D721Med (cell line): ENCODE measurements at regions not wholly inside any gene's neighbourhood (a gene's known extent, or its start where the extent isn't known, plus 50 kb on each side); places are given as distances from the start of the nearest gene placed in this dataset.

ENCODE experiments used
- DNase-seq: peaks from one replicate; pipeline ENCODE4 v3.0.0; 2011; ENCODE audit warnings: low spot score; ENCODE audit not compliant: insufficient read length
- FAIRE-seq: peaks from 2 replicates; lab custom pipeline; 2011; peaks lifted over from hg19 to GRCh38; lab: Jason Lieb, UNC
- CTCF ChIP-seq: IDR thresholded peaks from 2 replicates; pipeline ENCODE4 v1.5.1; 2012; ENCODE audit warnings: mild to moderate bottlenecking, control low read depth; ENCODE audit not compliant: insufficient read depth; ENCODE audit errors: missing control alignments

- TF ChIP-seq CTCF, result no peak
- DNase-seq (no peak), FAIRE-seq (no peak)
Measured at GRCh38 chr14:38737686-38738407, 365.2 kb downstream of the SEC23A start.

- DNase-seq, result no peak
- no peak for FAIRE-seq
- TF ChIP-seq CTCF, result no peak
Measured at GRCh38 chr14:38735005-38735404, 368.0 kb downstream of the SEC23A start.

- FAIRE-seq, result no peak
- TF ChIP-seq CTCF, result no peak
- DNase-seq, result no peak
Measured at GRCh38 chr14:38731962-38732361, 371.1 kb downstream of the SEC23A start.

- TF ChIP-seq CTCF, result no peak
- no peak for FAIRE-seq
- no peak for DNase-seq
Measured at GRCh38 chr14:38730420-38730819, 372.6 kb downstream of the SEC23A start.

GRCh38 chr14:38727731-38728130 is 375.3 kb downstream of the SEC23A start:
- no peak for DNase-seq
- no peak for FAIRE-seq
- no peak for TF ChIP-seq CTCF

- FAIRE-seq (no peak), DNase-seq (no peak)
- TF ChIP-seq CTCF, result no peak
Measured at GRCh38 chr14:38724621-38725020, 378.4 kb downstream of the SEC23A start.

GRCh38 chr14:38723959-38724358 is 379.1 kb downstream of the SEC23A start:
- FAIRE-seq (no peak), DNase-seq (no peak)
- TF ChIP-seq CTCF, result no peak
